ENCODE measurements at regions not wholly inside any gene's neighbourhood (a gene's known extent, or its start where the extent isn't known, plus 50 kb on each side); places are given as distances from the start of the nearest gene placed in this dataset.

- H4K5ac ChIP-seq (ENCODE audit: insufficient read length, low read depth, low read length) = no peak overlapping the region
- no peak overlapping the region for H2BK5ac ChIP-seq (ENCODE audit: low read depth, low read length)
- no peaks in the 10 kb centered on the region for H3K36me3 ChIP-seq (ENCODE audit: control insufficient read depth in 2 of 4, insufficient read depth in 4 of 4, low read length in 3 of 4)
- H2BK12ac ChIP-seq (ENCODE audit: low read depth, low read length) = no peak overlapping the region
- no peak overlapping the region for H3K9ac ChIP-seq (replicated peaks in 1 of 4; ENCODE audit: extremely low read depth in 1 of 4, low read depth in 3 of 4, low read length in 3 of 4)
- no peak overlapping the region for H3K4me3 ChIP-seq (ENCODE audit: extremely low read depth in 1 of 4, insufficient read depth in 2 of 4, low read depth in 3 of 4, low read length in 4 of 4)
- TF ChIP-seq BACH1 (IDR thresholded peaks at IDR 0.05; ENCODE audit: low read length) = no peak
- no peak overlapping the region for H2BK20ac ChIP-seq (ENCODE audit: low read length)
- H4K91ac ChIP-seq (replicated peaks; ENCODE audit: insufficient read length, low read length) = no peak overlapping the region
- H3K4me2 ChIP-seq (ENCODE audit: insufficient read depth in 1 of 2, low read depth in 2 of 2, low read length in 2 of 2) = no peak overlapping the region
- no peak overlapping the region for H2BK15ac ChIP-seq (ENCODE audit: low read length)
- no peaks in the 10 kb centered on the region; the same call in 1 of the 2 replicates for H3K23me2 ChIP-seq (ENCODE audit: low read depth, low read length)
- ChIA-PET POLR2A (ENCODE audit: partially characterized antibody) (no interaction called here), CTCF (ENCODE audit: partially characterized antibody) (interaction anchor here (1.0 kb wide), 1 partner anchor 9 kb away, joined by 3 read pairs; no protein-coding TSS in a partner anchor)
- H3K23ac ChIP-seq (ENCODE audit: insufficient read length) = no peak overlapping the region
- no peaks in the 10 kb centered on the region for H3K79me1 ChIP-seq (ENCODE audit: low read depth, low read length)
- no peak overlapping the region for H3K4ac ChIP-seq (replicated peaks; ENCODE audit: insufficient read length, low read depth, low read length)
- no peak overlapping the region for H3K56ac ChIP-seq (replicated peaks; ENCODE audit: insufficient read length, low read depth, low read length)
- H3K4me1 ChIP-seq (replicated peaks in 1 of 4; ENCODE audit: control insufficient read depth in 3 of 4, insufficient read depth in 4 of 4, low read length in 3 of 4) = no peaks in the 10 kb centered on the region
- H3K18ac ChIP-seq (ENCODE audit: extremely low read depth, low read length) = no peak overlapping the region
- no peaks in the 10 kb centered on the region for H4K20me1 ChIP-seq (replicated peaks in 1 of 2; ENCODE audit: control insufficient read depth in 1 of 2, insufficient read depth in 2 of 2, low read length in 2 of 2)
- H3K14ac ChIP-seq (ENCODE audit: insufficient read length) = no peak overlapping the region
- no peak overlapping the region for H3K27ac ChIP-seq (ENCODE audit: low read depth, low read length)
- H3K79me2 ChIP-seq (ENCODE audit: control insufficient read depth in 1 of 2, insufficient read depth in 2 of 2, low read length in 2 of 2) = no peaks in the 10 kb centered on the region
- no peak overlapping the region for H2AK5ac ChIP-seq (ENCODE audit: low read depth, low read length)
- DNase-seq (ENCODE audit: low read depth in 1 of 2, low spot score in 2 of 2) (no peak), FAIRE-seq (no peak)
- no peak overlapping the region for H4K8ac ChIP-seq (ENCODE audit: extremely low read depth, insufficient read depth, low read length)
- no peaks in the 10 kb centered on the region for H3K9me3 ChIP-seq (ENCODE audit: insufficient read depth in 2 of 2, low read depth in 1 of 2, low read length in 1 of 2)
- WGBS, 2 experiments (ENCODE audit: extremely low coverage in 1 of 2, insufficient coverage in 1 of 2, insufficient read length in 1 of 2, insufficient replicate concordance in 2 of 2, low coverage in 1 of 2, low lambda C conversion rate in 2 of 2, missing lambda C conversion rate in 1 of 2) = 89% methylated on average over 5 of the region's 5 CpGs; no CpG with 5 or more reads in 1 of the 2 experiments
- H3K27me3 ChIP-seq (replicated peaks in 1 of 4; ENCODE audit: control insufficient read depth in 3 of 4, extremely low read depth in 1 of 4, insufficient read depth in 3 of 4, low read length in 3 of 4) = no peaks in the 10 kb centered on the region
- no peak overlapping the region for H2BK120ac ChIP-seq (replicated peaks; ENCODE audit: low read depth, low read length)
- H2AFZ ChIP-seq (ENCODE audit: low read length) = no peak overlapping the region
Observed at GRCh38 chr7:81207801-81208200, 288.9 kb upstream of the SEMA3C start.
